WTC11 (cell line): ENCODE measurements at regions not wholly inside any gene's neighbourhood (a gene's known extent, or its start where the extent isn't known, plus 50 kb on each side); places are given as distances from the start of the nearest gene placed in this dataset.

ENCODE experiments used
- ATAC-seq: fragments of 200-7000 bp; cut with Tn5 transposase; 2 replicates; pipeline ENCODE4 v1.10.0; 2021; ENCODE audit warnings: mild to moderate bottlenecking, moderate library complexity
- CTCF ChIA-PET: fragments of 300-600 bp; sonication (Branson Sonifier 250); formaldehyde crosslinking; loops from one replicate; lab custom pipeline; 2021; ENCODE audit warnings: antibody characterized with exemption; lab: Charles Lee
- POLR2A ChIA-PET: fragments of 350-600 bp; sonication (Branson Sonifier 250); formaldehyde crosslinking; loops from one replicate; lab custom pipeline; 2021; ENCODE audit warnings: antibody characterized with exemption; lab: Charles Lee
- DNase-seq: peaks from one replicate; pipeline ENCODE4 v3.0.0; 2021; ENCODE audit warnings: low spot score
- H3K27ac Mint-ChIP-seq: 2 replicates; pipeline ENCODE4 v1.8.0; 2021; ENCODE audit warnings: mixed read lengths
- H3K27me3 Mint-ChIP-seq: 2 replicates; pipeline ENCODE4 v1.8.0; 2021; ENCODE audit warnings: low read depth, mild to moderate bottlenecking, moderate library complexity, mixed read lengths
- H3K36me3 Mint-ChIP-seq: 2 replicates; pipeline ENCODE4 v1.8.0; 2021; ENCODE audit warnings: mixed read lengths
- H3K4me1 Mint-ChIP-seq: 2 replicates; pipeline ENCODE4 v1.8.0; 2022; ENCODE audit warnings: mixed read lengths
- H3K4me3 Mint-ChIP-seq: 2 replicates; pipeline ENCODE4 v1.8.0; 2021; ENCODE audit warnings: mild to moderate bottlenecking, moderate library complexity, mixed read lengths
- H3K9me3 Mint-ChIP-seq: 2 replicates; pipeline ENCODE4 v1.8.0; 2021; ENCODE audit warnings: mixed read lengths
- ATF2 ChIP-seq: sonication (generic); formaldehyde crosslinking; IDR thresholded peaks from 2 replicates; pipeline ENCODE4 v1.8.1; 2022; ENCODE audit warnings: low read depth, missing genetic modification reagents, borderline replicate concordance
- ATF6 ChIP-seq: sonication (generic); formaldehyde crosslinking; IDR thresholded peaks from 2 replicates; pipeline ENCODE4 v1.8.1; 2023; ENCODE audit warnings: mild to moderate bottlenecking, missing genetic modification reagents
- FOXP4 ChIP-seq: sonication (generic); formaldehyde crosslinking; IDR thresholded peaks from 2 replicates; pipeline ENCODE4 v1.8.0; 2022; ENCODE audit warnings: mild to moderate bottlenecking, missing genetic modification reagents
- JUN ChIP-seq: sonication (generic); formaldehyde crosslinking; IDR thresholded peaks from 2 replicates; pipeline ENCODE4 v1.8.0; 2023; ENCODE audit warnings: mild to moderate bottlenecking, missing genetic modification reagents
- TF ChIP-seq, protein P1 (sequence below): sonication (generic); formaldehyde crosslinking; IDR thresholded peaks from 2 replicates; pipeline ENCODE4 v1.8.1; 2022; ENCODE audit warnings: mild to moderate bottlenecking, missing genetic modification reagents, moderate library complexity, borderline replicate concordance
- TF ChIP-seq, protein P2 (sequence below): sonication (generic); formaldehyde crosslinking; IDR thresholded peaks from 2 replicates; pipeline ENCODE4 v1.8.1; 2023; ENCODE audit warnings: mild to moderate bottlenecking, missing genetic modification reagents
- TF ChIP-seq, protein P3 (sequence below): fragments of 250-450 bp; sonication (Bioruptor Pico); conservative IDR thresholded peaks from 2 replicates; pipeline ENCODE4 v1.9.0; 2021; ENCODE audit warnings: mild to moderate bottlenecking

DNA sequence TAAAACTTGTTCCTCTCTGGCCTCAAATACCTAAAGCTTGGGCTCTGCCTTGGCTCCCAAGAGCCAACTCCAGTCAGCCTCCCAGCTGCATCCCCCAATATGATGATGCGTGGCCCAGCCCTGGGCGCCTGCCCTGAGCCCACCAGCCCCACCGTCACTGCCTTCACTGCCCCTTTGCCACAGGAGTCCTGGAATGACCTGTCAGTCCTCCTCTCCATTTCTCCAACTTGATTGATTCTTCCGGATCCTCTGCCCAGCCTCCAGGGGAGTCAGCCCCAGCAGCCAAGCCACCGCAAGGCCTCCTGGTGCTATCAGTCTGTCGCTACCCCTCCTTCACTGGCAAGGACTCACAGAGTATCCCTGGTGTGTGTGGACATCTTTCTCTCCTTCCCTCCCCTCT lies 96.7 kb upstream of the PMEPA1 start:
- TF ChIP-seq JUN (CRISPR knock-in tag) = no peak
- TF ChIP-seq, protein P1, sequence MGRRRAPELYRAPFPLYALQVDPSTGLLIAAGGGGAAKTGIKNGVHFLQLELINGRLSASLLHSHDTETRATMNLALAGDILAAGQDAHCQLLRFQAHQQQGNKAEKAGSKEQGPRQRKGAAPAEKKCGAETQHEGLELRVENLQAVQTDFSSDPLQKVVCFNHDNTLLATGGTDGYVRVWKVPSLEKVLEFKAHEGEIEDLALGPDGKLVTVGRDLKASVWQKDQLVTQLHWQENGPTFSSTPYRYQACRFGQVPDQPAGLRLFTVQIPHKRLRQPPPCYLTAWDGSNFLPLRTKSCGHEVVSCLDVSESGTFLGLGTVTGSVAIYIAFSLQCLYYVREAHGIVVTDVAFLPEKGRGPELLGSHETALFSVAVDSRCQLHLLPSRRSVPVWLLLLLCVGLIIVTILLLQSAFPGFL = no peak
- CTCF ChIA-PET = no interaction called here
- Mint-ChIP-seq H3K9me3 (no peaks in the 10 kb centered on the region), H3K4me1 (peaks cover 16% of the 10 kb centered on the region), H3K36me3 (no peaks in the 10 kb centered on the region), H3K27ac (no peak overlapping the region), H3K27me3 (no peaks in the 10 kb centered on the region), H3K4me3 (no peak overlapping the region)
- no peak for DNase-seq
- no peak for ATAC-seq
- POLR2A ChIA-PET = no interaction called here

- ChIA-PET CTCF (no interaction called here), POLR2A (no interaction called here)
- ATAC-seq = no peak
Observed at GRCh38 chr20:57805747-57806146, 95.9 kb upstream of the PMEPA1 start.

GRCh38 chr20:57804470-57805250 lies 94.8 kb upstream of the PMEPA1 start:
- H3K27ac Mint-ChIP-seq = no peak overlapping the region
- POLR2A ChIA-PET = no interaction called here

More at GRCh38 chr20:57805747-57806146, 95.9 kb upstream of the PMEPA1 start:
- no peaks in the 10 kb centered on the region; the same call in 1 of the 2 replicates for H3K27me3 Mint-ChIP-seq
- TF ChIP-seq ATF6 = no peak
- no peak overlapping the region for H3K27ac Mint-ChIP-seq
- H3K9me3 Mint-ChIP-seq = no peaks in the 10 kb centered on the region
- H3K4me1 Mint-ChIP-seq = peaks cover 9% of the 10 kb centered on the region
- no peaks in the 10 kb centered on the region for H3K36me3 Mint-ChIP-seq
- DNase-seq = no peak
- H3K4me3 Mint-ChIP-seq = no peak overlapping the region

More at GRCh38 chr20:57804470-57805250, 94.8 kb upstream of the PMEPA1 start:
- H3K4me3 Mint-ChIP-seq = no peak overlapping the region
- no peak for TF ChIP-seq FOXP4
- TF ChIP-seq ATF6 = no peak
- no peak for TF ChIP-seq ATF2
- TF ChIP-seq, protein P2, sequence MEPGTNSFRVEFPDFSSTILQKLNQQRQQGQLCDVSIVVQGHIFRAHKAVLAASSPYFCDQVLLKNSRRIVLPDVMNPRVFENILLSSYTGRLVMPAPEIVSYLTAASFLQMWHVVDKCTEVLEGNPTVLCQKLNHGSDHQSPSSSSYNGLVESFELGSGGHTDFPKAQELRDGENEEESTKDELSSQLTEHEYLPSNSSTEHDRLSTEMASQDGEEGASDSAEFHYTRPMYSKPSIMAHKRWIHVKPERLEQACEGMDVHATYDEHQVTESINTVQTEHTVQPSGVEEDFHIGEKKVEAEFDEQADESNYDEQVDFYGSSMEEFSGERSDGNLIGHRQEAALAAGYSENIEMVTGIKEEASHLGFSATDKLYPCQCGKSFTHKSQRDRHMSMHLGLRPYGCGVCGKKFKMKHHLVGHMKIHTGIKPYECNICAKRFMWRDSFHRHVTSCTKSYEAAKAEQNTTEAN (CRISPR knock-in tag) = no peak
- TF ChIP-seq, protein P3, sequence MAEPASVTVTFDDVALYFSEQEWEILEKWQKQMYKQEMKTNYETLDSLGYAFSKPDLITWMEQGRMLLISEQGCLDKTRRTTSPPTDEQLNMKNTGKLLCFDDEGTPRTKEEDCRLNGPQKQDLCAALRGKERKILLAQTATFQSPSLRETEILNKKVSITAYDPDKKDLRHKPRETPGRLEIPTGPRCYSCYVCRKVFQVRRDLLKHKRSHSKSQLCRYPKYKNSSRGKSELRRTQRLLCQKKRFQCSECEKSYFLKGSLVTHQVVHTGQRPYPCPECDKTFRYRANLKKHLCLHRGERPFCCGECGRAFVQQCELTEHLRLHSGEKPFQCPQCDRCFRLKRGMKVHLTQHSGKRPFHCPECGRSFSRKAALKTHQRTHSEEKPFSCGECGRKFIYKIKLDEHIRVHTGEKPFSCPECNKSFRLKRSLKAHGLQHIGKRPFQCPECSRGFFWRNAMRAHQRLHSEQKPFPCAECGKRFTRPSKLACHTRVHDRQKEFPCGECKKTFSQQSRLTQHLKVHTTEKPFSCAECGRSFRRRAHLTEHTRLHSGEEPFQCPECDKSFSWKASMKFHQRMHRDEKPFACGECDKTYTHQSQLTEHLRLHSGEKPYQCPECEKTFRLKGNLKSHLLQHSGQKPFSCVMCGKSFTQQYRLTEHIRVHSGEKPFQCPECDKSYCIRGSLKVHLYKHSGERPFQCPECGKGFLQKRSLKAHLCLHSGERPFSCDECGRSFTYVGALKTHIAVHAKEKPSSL (CRISPR knock-in tag) = no peak
- H3K36me3 Mint-ChIP-seq = no peaks in the 10 kb centered on the region
- ATAC-seq (no peak), DNase-seq (no peak)
- no peaks in the 10 kb centered on the region for H3K9me3 Mint-ChIP-seq
- peaks cover 8% of the 10 kb centered on the region for H3K4me1 Mint-ChIP-seq
- H3K27me3 Mint-ChIP-seq = no peaks in the 10 kb centered on the region; the same call in 1 of the 2 replicates
- CTCF ChIA-PET = no interaction called here
